A549 (cell line): ENCODE measurements at regions not wholly inside any gene's neighbourhood (a gene's known extent, or its start where the extent isn't known, plus 50 kb on each side); places are given as distances from the start of the nearest gene placed in this dataset.

Experiments
- ATAC-seq, 2 experiments: fragments of 200-7000 bp in 1 of 2; fragments of >200 bp in 1 of 2; cut with Nextera tagmentation in 1 of 2; cut with Tn5 transposase in 1 of 2; 3 replicates each; pipeline versions ENCODE4 v1.8.0 to v1.9.1; 2018 to 2020; ENCODE audit warnings: mild to moderate bottlenecking in 1 of 2, moderate library complexity in 1 of 2
- CTCF ChIA-PET: fragments of 300-600 bp; sonication (Branson Sonifier 250); formaldehyde crosslinking; extraction: SDS; loops from one replicate; lab custom pipeline; 2021; ENCODE audit warnings: antibody characterized with exemption, inconsistent platforms; lab: Yijun Ruan, JAX
- POLR2A ChIA-PET: fragments of 350-600 bp; formaldehyde crosslinking; extraction: SDS; loops from one replicate; lab custom pipeline; 2021; ENCODE audit warnings: antibody characterized with exemption, inconsistent platforms; lab: Yijun Ruan, JAX
- DNase-seq, 2 experiments: peaks; one replicate each; pipeline versions ENCODE4 v3.0.0 to v3.0.0-alpha.2; 2011 to 2016; ENCODE audit warnings: low read depth in 1 of 2, low spot score in 1 of 2
- FAIRE-seq: peaks from 2 replicates; lab custom pipeline; 2011; peaks lifted over from hg19 to GRCh38; lab: Jason Lieb, UNC
- H3K27ac ChIP-seq, 2 experiments: fragments of >200 bp; sonication (Bioruptor Twin); formaldehyde crosslinking; 3 replicates each; pipeline ENCODE4 v1.5.1; 2016 to 2017
- H3K4me1 ChIP-seq: fragments of >200 bp; sonication (Bioruptor Twin); formaldehyde crosslinking; 3 replicates; pipeline ENCODE4 v1.6.1; 2016
- H3K4me2 ChIP-seq: fragments of >200 bp; sonication (Bioruptor Twin); formaldehyde crosslinking; 3 replicates; pipeline ENCODE4 v1.6.1; 2016
- H3K4me3 ChIP-seq: fragments of >200 bp; sonication (Bioruptor Twin); formaldehyde crosslinking; 3 replicates; pipeline ENCODE4 v1.5.1; 2016
- H3K9me3 ChIP-seq: fragments of >200 bp; sonication (Bioruptor Twin); formaldehyde crosslinking; 3 replicates; pipeline ENCODE4 v1.6.1; 2016
- CHD2 ChIP-seq: fragments of 150-350 bp; IDR thresholded peaks from 2 replicates; pipeline ENCODE4 v1.6.1; 2014; ENCODE audit warnings: low read length; ENCODE audit not compliant: partially characterized antibody
- CHD4 ChIP-seq: fragments of 200-600 bp; sonication (generic); IDR thresholded peaks from 2 replicates; pipeline ENCODE4 v1.6.1; 2016; ENCODE audit warnings: antibody characterized with exemption, mild to moderate bottlenecking, borderline replicate concordance
- EHMT2 ChIP-seq: fragments of 200-600 bp; sonication (generic); IDR thresholded peaks from 2 replicates; pipeline ENCODE4 v1.6.1; 2016; ENCODE audit warnings: antibody characterized with exemption, low read depth, mild to moderate bottlenecking, moderate library complexity
- ESRRA ChIP-seq: fragments of 150-350 bp; IDR thresholded peaks from 2 replicates; pipeline ENCODE4 v1.6.1; 2014; ENCODE audit warnings: mild to moderate bottlenecking, low read length, borderline replicate concordance
- GATA3 ChIP-seq: IDR thresholded peaks from 2 replicates; pipeline ENCODE4 v1.6.1; 2012; ENCODE audit warnings: borderline replicate concordance
- HEYL ChIP-seq: fragments of 250-450 bp; sonication (Bioruptor Pico); IDR thresholded peaks from 2 replicates; pipeline ENCODE4 v1.8.0; 2021; ENCODE audit warnings: mild to moderate bottlenecking, moderate library complexity
- HOXB13 ChIP-seq: fragments of 250-450 bp; sonication (Bioruptor Pico); IDR thresholded peaks from 2 replicates; pipeline ENCODE4 v1.5.0; 2020; ENCODE audit warnings: low read depth, mild to moderate bottlenecking, moderate library complexity
- JUN ChIP-seq, 2 experiments: fragments of >200 bp; sonication (Bioruptor Twin); formaldehyde crosslinking; IDR thresholded peaks; 2 replicates in 1 of 2; 3 replicates in 1 of 2; pipeline ENCODE4 v1.6.1; 2016 to 2017
- MYC ChIP-seq: IDR thresholded peaks from 2 replicates; pipeline ENCODE4 v1.6.1; 2012; ENCODE audit warnings: mild to moderate bottlenecking, inconsistent platforms, low read length, improper control_type of control experiment, borderline replicate concordance
- NFE2L2 ChIP-seq: fragments of 150-350 bp; conservative IDR thresholded peaks from 2 replicates; pipeline ENCODE4 v1.6.1; 2014; ENCODE audit warnings: low read length
- NR3C1 ChIP-seq: fragments of >200 bp; sonication (Bioruptor Twin); formaldehyde crosslinking; IDR thresholded peaks from 3 replicates; pipeline ENCODE4 v1.6.1; 2017
- PBX3 ChIP-seq: IDR thresholded peaks from 2 replicates; pipeline ENCODE4 v1.6.1; 2012
- PHF8 ChIP-seq: fragments of 200-600 bp; sonication (generic); IDR thresholded peaks from 2 replicates; pipeline ENCODE4 v1.6.1; 2016; ENCODE audit warnings: low read depth, mild to moderate bottlenecking, antibody characterized with exemption, moderate library complexity, borderline replicate concordance
- REST ChIP-seq: fragments of 200-600 bp; sonication (generic); IDR thresholded peaks from 2 replicates; pipeline ENCODE4 v1.6.1; 2016; ENCODE audit warnings: antibody characterized with exemption, mild to moderate bottlenecking, moderate library complexity
- RNF2 ChIP-seq: fragments of 200-600 bp; sonication (generic); IDR thresholded peaks from 2 replicates; pipeline ENCODE4 v1.6.1; 2016; ENCODE audit warnings: low read depth, mild to moderate bottlenecking, antibody characterized with exemption, moderate library complexity, borderline replicate concordance
- SMC3 ChIP-seq: fragments of >200 bp; sonication (Bioruptor Twin); formaldehyde crosslinking; IDR thresholded peaks from 3 replicates; pipeline ENCODE4 v1.6.1; 2018; ENCODE audit warnings: inconsistent platforms
- ZNF302 ChIP-seq: fragments of 250-450 bp; sonication (Bioruptor Pico); IDR thresholded peaks from 2 replicates; pipeline ENCODE4 v1.9.0; 2021; ENCODE audit warnings: inconsistent platforms, mild to moderate bottlenecking, moderate library complexity
- WGBS: methylation state at CpG from one replicate; pipeline ENCODE4 v1.1.6; 2017; ENCODE audit errors: missing lambda C conversion rate; 5-methylcytosine and 5-hydroxymethylcytosine counted together
- TF ChIP-seq, protein P1 (sequence below): fragments of >200 bp; sonication (Bioruptor Twin); formaldehyde crosslinking; IDR thresholded peaks from 3 replicates; pipeline ENCODE4 v1.6.1; 2016
- TF ChIP-seq, protein P2 (sequence below): fragments of 250-450 bp; sonication (Bioruptor Pico); IDR thresholded peaks from 2 replicates; pipeline ENCODE4 v1.5.0; 2021; ENCODE audit warnings: mild to moderate bottlenecking, moderate library complexity, borderline replicate concordance

DNA sequence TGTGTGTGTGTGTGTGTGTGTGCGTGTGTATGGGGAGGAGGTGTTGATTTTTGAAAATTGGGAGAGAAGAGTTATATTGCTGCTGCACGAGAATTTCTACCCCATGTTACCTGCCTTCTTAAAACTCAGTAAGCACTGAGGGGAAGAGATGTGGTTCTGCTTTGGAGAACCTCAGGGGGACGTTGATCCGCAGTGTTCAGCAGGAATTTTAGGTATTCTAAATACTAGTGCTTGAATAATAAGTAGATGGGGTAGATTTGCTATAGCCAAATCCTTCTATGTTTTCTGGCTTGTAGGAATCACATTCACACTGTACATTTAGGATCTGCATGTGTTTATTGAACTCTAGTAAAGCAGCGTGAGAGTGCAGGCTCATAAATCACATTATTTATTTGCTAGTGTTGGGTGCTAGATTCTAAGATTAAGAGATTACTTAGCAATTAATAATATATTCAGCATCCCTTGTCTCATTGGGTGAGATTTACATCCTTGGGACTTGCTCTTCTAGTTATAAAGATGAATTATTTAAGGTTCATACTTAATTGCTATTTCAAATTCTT, 268.1 kb downstream of the MFSD1 start (continued):
- TF ChIP-seq REST (no peak), SMC3 (no peak), GATA3 (no peak), CHD2 (no peak), MYC (no peak), RNF2 (no peak), HEYL (CRISPR knock-in tag) (no peak)
- TF ChIP-seq, protein P1, sequence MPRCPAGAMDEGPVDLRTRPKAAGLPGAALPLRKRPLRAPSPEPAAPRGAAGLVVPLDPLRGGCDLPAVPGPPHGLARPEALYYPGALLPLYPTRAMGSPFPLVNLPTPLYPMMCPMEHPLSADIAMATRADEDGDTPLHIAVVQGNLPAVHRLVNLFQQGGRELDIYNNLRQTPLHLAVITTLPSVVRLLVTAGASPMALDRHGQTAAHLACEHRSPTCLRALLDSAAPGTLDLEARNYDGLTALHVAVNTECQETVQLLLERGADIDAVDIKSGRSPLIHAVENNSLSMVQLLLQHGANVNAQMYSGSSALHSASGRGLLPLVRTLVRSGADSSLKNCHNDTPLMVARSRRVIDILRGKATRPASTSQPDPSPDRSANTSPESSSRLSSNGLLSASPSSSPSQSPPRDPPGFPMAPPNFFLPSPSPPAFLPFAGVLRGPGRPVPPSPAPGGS = no peak
- TF ChIP-seq, protein P2, sequence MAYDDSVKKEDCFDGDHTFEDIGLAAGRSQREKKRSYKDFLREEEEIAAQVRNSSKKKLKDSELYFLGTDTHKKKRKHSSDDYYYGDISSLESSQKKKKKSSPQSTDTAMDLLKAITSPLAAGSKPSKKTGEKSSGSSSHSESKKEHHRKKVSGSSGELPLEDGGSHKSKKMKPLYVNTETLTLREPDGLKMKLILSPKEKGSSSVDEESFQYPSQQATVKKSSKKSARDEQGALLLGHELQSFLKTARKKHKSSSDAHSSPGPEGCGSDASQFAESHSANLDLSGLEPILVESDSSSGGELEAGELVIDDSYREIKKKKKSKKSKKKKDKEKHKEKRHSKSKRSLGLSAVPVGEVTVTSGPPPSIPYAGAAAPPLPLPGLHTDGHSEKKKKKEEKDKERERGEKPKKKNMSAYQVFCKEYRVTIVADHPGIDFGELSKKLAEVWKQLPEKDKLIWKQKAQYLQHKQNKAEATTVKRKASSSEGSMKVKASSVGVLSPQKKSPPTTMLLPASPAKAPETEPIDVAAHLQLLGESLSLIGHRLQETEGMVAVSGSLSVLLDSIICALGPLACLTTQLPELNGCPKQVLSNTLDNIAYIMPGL (CRISPR knock-in tag) = no peak

- H3K4me1 ChIP-seq = no peaks in the 10 kb centered on the region
- H3K27ac ChIP-seq = no peak overlapping the region
- WGBS = 9% methylated on average over 3 of the region's 3 CpGs
- CTCF ChIA-PET = interaction anchor here (0.7 to 1.3 kb wide), 3 partner anchors 15 to 27 kb away, joined by 3 to 5 read pairs (median 3); no protein-coding TSS in a partner anchor
- no peak for DNase-seq
- H3K9me3 ChIP-seq = no peaks in the 10 kb centered on the region
- POLR2A ChIA-PET = no interaction called here
- TF ChIP-seq NFE2L2 (no peak), ZNF302 (CRISPR knock-in tag) (no peak), PHF8 (no peak), JUN (IDR thresholded peaks at IDR 0.05) (no peak), HOXB13 (CRISPR knock-in tag) (no peak), NR3C1 (no peak), ESRRA (no peak), CHD4 (no peak), EHMT2 (no peak), PBX3 (no peak)
- H3K4me3 ChIP-seq = no peak overlapping the region
- no peak for FAIRE-seq
- no peak overlapping the region for H3K4me2 ChIP-seq
- ATAC-seq = no peak
Observed at GRCh38 chr3:159074756-159075701, 273.2 kb downstream of the MFSD1 start.
